Astrocyte (in vitro differentiated cells and primary cell): ENCODE measurements at regions not wholly inside any gene's neighbourhood (a gene's known extent, or its start where the extent isn't known, plus 50 kb on each side); places are given as distances from the start of the nearest gene placed in this dataset.

Experiments used
- CTCF ChIP-seq: IDR thresholded peaks from 2 replicates; pipeline ENCODE4 v1.5.1; 2011; ENCODE audit warnings: low read depth, mild to moderate bottlenecking, inconsistent platforms, low read length, moderate library complexity; ENCODE audit not compliant: insufficient read depth
- EZH2 ChIP-seq: IDR thresholded peaks from 2 replicates; pipeline ENCODE4 v1.6.1; 2012; ENCODE audit warnings: mild to moderate bottlenecking, low read length, inconsistent platforms; ENCODE audit not compliant: insufficient read depth

GRCh38 chr3:157705258-157705657, 202.0 kb upstream of the VEPH1 start:
- TF ChIP-seq CTCF (no peak), EZH2 (no peak)
